Amniotic epithelial cell (primary cell): ENCODE measurements at regions not wholly inside any gene's neighbourhood (a gene's known extent, or its start where the extent isn't known, plus 50 kb on each side); places are given as distances from the start of the nearest gene placed in this dataset.

Source experiments
- DNase-seq: peaks from one replicate; pipeline ENCODE4 v3.0.0-alpha.2; 2010; ENCODE audit warnings: low read depth

GRCh38 chrX:51437521-51437920, 58.9 kb downstream of the NUDT11 start:
- DNase-seq: no peak

GRCh38 chrX:51435101-51435500, 61.3 kb downstream of the NUDT11 start:
- no peak for DNase-seq

GRCh38 chrX:51421972-51422597, 74.3 kb downstream of the NUDT11 start:
- no peak for DNase-seq

GRCh38 chrX:51420610-51421009, 75.8 kb downstream of the NUDT11 start:
- DNase-seq: peak; percentile 21

- DNase-seq: no peak
These were observed 75.8 kb downstream of the NUDT10 start for GRCh38 chrX:51408462-51408861.

- DNase-seq: no peak
These were observed 75.1 kb downstream of the NUDT10 start for GRCh38 chrX:51407520-51408409.

GRCh38 chrX:51406688-51407519, 74.3 kb downstream of the NUDT10 start:
- DNase-seq: no peak

GRCh38 chrX:51404445-51404844, 71.8 kb downstream of the NUDT10 start:
- no peak for DNase-seq

- DNase-seq: no peak
These were observed 63.4 kb downstream of the NUDT10 start for GRCh38 chrX:51395810-51396728.

GRCh38 chrX:51395480-51395809, 62.8 kb downstream of the NUDT10 start:
- no peak for DNase-seq
